Caco-2 (cell line): ENCODE measurements at regions not wholly inside any gene's neighbourhood (a gene's known extent, or its start where the extent isn't known, plus 50 kb on each side); places are given as distances from the start of the nearest gene placed in this dataset.

Experiments
- BruUV-seq: library from RNA; stranded (reverse); fragments of 400-500 nt; replicated peaks from 2 replicates; lab custom pipeline; 2021; lab: Mats Ljungman, UMichigan
- CTCF ChIA-PET: fragments of 300-600 bp; sonication (Branson Sonifier 250); formaldehyde crosslinking; loops from one replicate; lab custom pipeline; 2022; ENCODE audit warnings: antibody characterized with exemption; lab: Charles Lee
- POLR2A ChIA-PET: fragments of 300-600 bp; sonication (Branson Sonifier 250); formaldehyde crosslinking; loops from one replicate; lab custom pipeline; 2022; ENCODE audit warnings: antibody characterized with exemption; lab: Charles Lee
- DNase-seq, 2 experiments: peaks; one replicate each; pipeline versions ENCODE4 v3.0.0 to v3.0.0-alpha.2; 2020 to 2022
- H3K27me3 ChIP-seq: replicated peaks from 2 replicates; pipeline ENCODE4 v1.6.0; 2011; ENCODE audit warnings: low read length; ENCODE audit not compliant: control insufficient read depth, insufficient read depth
- H3K36me3 ChIP-seq: 2 replicates; pipeline ENCODE4 v1.5.1; 2011; ENCODE audit warnings: low read length; ENCODE audit not compliant: control insufficient read depth, insufficient read depth
- H3K4me1 ChIP-seq: fragments of 250-450 bp; sonication (Bioruptor Pico); 2 replicates; pipeline ENCODE4 v1.5.1; 2020; ENCODE audit warnings: mild to moderate bottlenecking
- H3K4me3 ChIP-seq: 2 replicates; pipeline ENCODE4 v1.5.1; 2011; ENCODE audit warnings: low read depth, mild to moderate bottlenecking, control low read depth, low read length
- H3K9me3 ChIP-seq: fragments of 250-450 bp; sonication (Bioruptor Pico); 2 replicates; pipeline ENCODE4 v1.5.1; 2020; ENCODE audit warnings: mild to moderate bottlenecking, moderate library complexity
- H3K27ac Mint-ChIP-seq: one replicate; pipeline ENCODE4 v1.8.0; 2022; ENCODE audit warnings: mixed read lengths; ENCODE audit not compliant: unreplicated experiment
- H3K27me3 Mint-ChIP-seq: one replicate; pipeline ENCODE4 v1.8.0; 2022; ENCODE audit warnings: mixed read lengths; ENCODE audit not compliant: insufficient read depth, unreplicated experiment
- H3K36me3 Mint-ChIP-seq: one replicate; pipeline ENCODE4 v1.8.0; 2022; ENCODE audit warnings: mild to moderate bottlenecking, mixed read lengths; ENCODE audit not compliant: insufficient read depth, unreplicated experiment
- H3K4me1 Mint-ChIP-seq: one replicate; pipeline ENCODE4 v1.8.0; 2022; ENCODE audit warnings: low read depth, mixed read lengths; ENCODE audit not compliant: unreplicated experiment
- H3K4me3 Mint-ChIP-seq: one replicate; pipeline ENCODE4 v1.8.0; 2022; ENCODE audit warnings: mild to moderate bottlenecking, moderate library complexity, mixed read lengths; ENCODE audit not compliant: unreplicated experiment
- H3K9me3 Mint-ChIP-seq: one replicate; pipeline ENCODE4 v1.8.0; 2022; ENCODE audit warnings: mixed read lengths; ENCODE audit not compliant: unreplicated experiment
- intact Hi-C: fragments of 100-400 bp; cut with micrococcal nuclease; formaldehyde crosslinking; loops from one replicate; pipeline ENCODE4 v1.10.0; 2022; ENCODE audit not compliant: unreplicated experiment
- TF ChIP-seq, protein P1 (sequence below), 2 experiments: fragments of 200-600 bp in 1 of 2; IDR thresholded peaks; 1 replicate in 1 of 2; 2 replicates in 1 of 2; pipeline versions ENCODE4 v1.5.1 to v1.8.0; 2011 to 2022; ENCODE audit warnings: antibody characterized with exemption in 1 of 2, control low read depth in 1 of 2, inconsistent platforms in 1 of 2, low read depth in 1 of 2, low read length in 1 of 2, mild to moderate bottlenecking in 1 of 2, moderate library complexity in 1 of 2; ENCODE audit not compliant: insufficient read depth in 1 of 2, severe bottlenecking in 1 of 2, unreplicated experiment in 1 of 2

- POLR2A ChIA-PET, result no interaction called here
- intact Hi-C loops, result no loop called here
- H3K36me3 ChIP-seq, result no peaks in the 10 kb centered on the region
- DNase-seq, result no peak
- BruUV-seq, result no TSS peak
- Mint-ChIP-seq H3K4me3 (no peak overlapping the region), H3K9me3 (no peaks in the 10 kb centered on the region), H3K4me1 (no peaks in the 10 kb centered on the region), H3K27ac (no peak overlapping the region), H3K36me3 (no peaks in the 10 kb centered on the region), H3K27me3 (peaks cover 13% of the 10 kb centered on the region)
- no peak overlapping the region for H3K4me3 ChIP-seq
- TF ChIP-seq, protein P1, sequence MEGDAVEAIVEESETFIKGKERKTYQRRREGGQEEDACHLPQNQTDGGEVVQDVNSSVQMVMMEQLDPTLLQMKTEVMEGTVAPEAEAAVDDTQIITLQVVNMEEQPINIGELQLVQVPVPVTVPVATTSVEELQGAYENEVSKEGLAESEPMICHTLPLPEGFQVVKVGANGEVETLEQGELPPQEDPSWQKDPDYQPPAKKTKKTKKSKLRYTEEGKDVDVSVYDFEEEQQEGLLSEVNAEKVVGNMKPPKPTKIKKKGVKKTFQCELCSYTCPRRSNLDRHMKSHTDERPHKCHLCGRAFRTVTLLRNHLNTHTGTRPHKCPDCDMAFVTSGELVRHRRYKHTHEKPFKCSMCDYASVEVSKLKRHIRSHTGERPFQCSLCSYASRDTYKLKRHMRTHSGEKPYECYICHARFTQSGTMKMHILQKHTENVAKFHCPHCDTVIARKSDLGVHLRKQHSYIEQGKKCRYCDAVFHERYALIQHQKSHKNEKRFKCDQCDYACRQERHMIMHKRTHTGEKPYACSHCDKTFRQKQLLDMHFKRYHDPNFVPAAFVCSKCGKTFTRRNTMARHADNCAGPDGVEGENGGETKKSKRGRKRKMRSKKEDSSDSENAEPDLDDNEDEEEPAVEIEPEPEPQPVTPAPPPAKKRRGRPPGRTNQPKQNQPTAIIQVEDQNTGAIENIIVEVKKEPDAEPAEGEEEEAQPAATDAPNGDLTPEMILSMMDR (IDR thresholded peaks at IDR 0.05; ENCODE audit: insufficient read depth in 1 of 2, low read depth in 1 of 2, low read length in 1 of 2, severe bottlenecking in 1 of 2, unreplicated experiment in 1 of 2), result no peak
- no peaks in the 10 kb centered on the region for H3K27me3 ChIP-seq
- H3K4me1 ChIP-seq, result no peaks in the 10 kb centered on the region
- H3K9me3 ChIP-seq, result no peaks in the 10 kb centered on the region
- CTCF ChIA-PET, result no interaction called here
These were observed 500.4 kb upstream of the PAPPA start for GRCh38 chr9:115653171-115653606.

GRCh38 chr9:115657695-115658094, 495.9 kb upstream of the PAPPA start:
- DNase-seq, result no peak
- intact Hi-C loops, result no loop called here
- Mint-ChIP-seq H3K27ac (no peak overlapping the region), H3K9me3 (no peaks in the 10 kb centered on the region), H3K36me3 (no peaks in the 10 kb centered on the region), H3K4me1 (no peaks in the 10 kb centered on the region), H3K4me3 (no peak overlapping the region), H3K27me3 (peaks cover 11% of the 10 kb centered on the region)
- ChIA-PET CTCF (no interaction called here), POLR2A (no interaction called here)
- H3K4me3 ChIP-seq, result no peak overlapping the region
- no TSS peak for BruUV-seq
- no peaks in the 10 kb centered on the region for H3K27me3 ChIP-seq
- H3K4me1 ChIP-seq, result no peaks in the 10 kb centered on the region
- H3K9me3 ChIP-seq, result no peaks in the 10 kb centered on the region
- TF ChIP-seq, protein P1 (IDR thresholded peaks at IDR 0.05; ENCODE audit: insufficient read depth in 1 of 2, low read depth in 1 of 2, low read length in 1 of 2, severe bottlenecking in 1 of 2, unreplicated experiment in 1 of 2), result no peak
- H3K36me3 ChIP-seq, result no peaks in the 10 kb centered on the region

- intact Hi-C loops, result no loop called here
- CTCF ChIA-PET, result no interaction called here
- TF ChIP-seq, protein P1 (IDR thresholded peaks at IDR 0.05; ENCODE audit: insufficient read depth in 1 of 2, low read depth in 1 of 2, low read length in 1 of 2, severe bottlenecking in 1 of 2, unreplicated experiment in 1 of 2), result no peak
- H3K9me3 Mint-ChIP-seq, result no peaks in the 10 kb centered on the region
- no peak overlapping the region for H3K27ac Mint-ChIP-seq
- POLR2A ChIA-PET, result no interaction called here
- peaks cover 2% of the 10 kb centered on the region for H3K27me3 Mint-ChIP-seq
- Histone ChIP-seq H3K9me3 (no peaks in the 10 kb centered on the region), H3K36me3 (no peaks in the 10 kb centered on the region), H3K4me3 (no peak overlapping the region), H3K27me3 (no peaks in the 10 kb centered on the region), H3K4me1 (no peaks in the 10 kb centered on the region)
- H3K36me3 Mint-ChIP-seq, result no peaks in the 10 kb centered on the region
- H3K4me1 Mint-ChIP-seq, result no peaks in the 10 kb centered on the region
- DNase-seq, result no peak
- BruUV-seq, result no TSS peak
- H3K4me3 Mint-ChIP-seq, result no peak overlapping the region
These were observed 488.1 kb upstream of the PAPPA start for GRCh38 chr9:115665519-115665918.
